CD14-positive monocyte (primary cell): ENCODE measurements at regions not wholly inside any gene's neighbourhood (a gene's known extent, or its start where the extent isn't known, plus 50 kb on each side); places are given as distances from the start of the nearest gene placed in this dataset.

Source experiments
- DNase-seq, 3 donors: peaks; one replicate each; pipeline ENCODE4 v3.0.0-alpha.2; 2011 to 2022
- H2AFZ ChIP-seq: 2 replicates; pipeline ENCODE4 v1.6.0; 2012; ENCODE audit warnings: mild to moderate bottlenecking, low read depth, low read length, inconsistent platforms; ENCODE audit not compliant: insufficient read depth, poor library complexity, severe bottlenecking
- H3K27ac ChIP-seq, 2 donors: 1 replicate in 1 of 2; 2 replicates in 1 of 2; pipeline ENCODE4 v1.5.1; 2012 to 2013; ENCODE audit warnings: low read length in 2 of 2, control low read depth in 1 of 2, inconsistent platforms in 1 of 2, low read depth in 1 of 2, mild to moderate bottlenecking in 1 of 2
- H3K27me3 ChIP-seq, 2 donors: one replicate each; pipeline versions ENCODE4 v1.6.0 to v1.6.1; 2011 to 2013; ENCODE audit warnings: low read length in 2 of 2; ENCODE audit not compliant: control insufficient read depth in 2 of 2, insufficient read depth in 2 of 2
- H3K36me3 ChIP-seq, 2 donors: replicated peaks in 1 of 2; 1 replicate in 1 of 2; 2 replicates in 1 of 2; pipeline versions ENCODE4 v1.5.1 to v1.6.1; 2012 to 2013; ENCODE audit warnings: low read length in 2 of 2, control low read depth in 1 of 2, inconsistent platforms in 1 of 2, mild to moderate bottlenecking in 1 of 2; ENCODE audit not compliant: insufficient read depth in 2 of 2, control insufficient read depth in 1 of 2
- H3K4me1 ChIP-seq, 2 donors: 1 replicate in 1 of 2; 2 replicates in 1 of 2; pipeline versions ENCODE4 v1.5.1 to v1.6.1; 2012 to 2013; ENCODE audit warnings: low read length in 2 of 2, control low read depth in 1 of 2, inconsistent platforms in 1 of 2, mild to moderate bottlenecking in 1 of 2, moderate library complexity in 1 of 2; ENCODE audit not compliant: insufficient read depth in 2 of 2, control insufficient read depth in 1 of 2
- H3K4me2 ChIP-seq: replicated peaks from 2 replicates; pipeline ENCODE3; 2012; ENCODE audit warnings: low read length, moderate library complexity, mild to moderate bottlenecking; ENCODE audit not compliant: poor library complexity, severe bottlenecking; ENCODE audit errors: extremely low read depth
- H3K4me3 ChIP-seq, 3 experiments: fragments of 200-600 bp in 1 of 3; sonication (generic) in 1 of 3; replicated peaks in 1 of 3; 1 replicate in 2 of 3; 2 replicates in 1 of 3; pipeline ENCODE4 v1.5.1; 2011 to 2013; ENCODE audit warnings: low read length in 3 of 3, mild to moderate bottlenecking in 3 of 3, control low read depth in 2 of 3, low read depth in 2 of 3, inconsistent platforms in 1 of 3, moderate library complexity in 1 of 3
- H3K79me2 ChIP-seq: 2 replicates; pipeline ENCODE4 v1.6.0; 2012; ENCODE audit warnings: mild to moderate bottlenecking, control low read depth, inconsistent platforms, low read length, moderate library complexity; ENCODE audit not compliant: insufficient read depth
- H3K9ac ChIP-seq: 2 replicates; pipeline ENCODE4 v1.6.0; 2017; ENCODE audit warnings: low read length, mild to moderate bottlenecking; ENCODE audit not compliant: insufficient read depth, poor library complexity, severe bottlenecking
- H3K9me3 ChIP-seq, 2 donors: replicated peaks in 1 of 2; 1 replicate in 1 of 2; 2 replicates in 1 of 2; pipeline versions ENCODE4 v1.5.1 to v1.6.1; 2012 to 2013; ENCODE audit warnings: low read length in 2 of 2, control low read depth in 1 of 2; ENCODE audit not compliant: control insufficient read depth in 1 of 2, insufficient read depth in 1 of 2
- H4K20me1 ChIP-seq: 2 replicates; pipeline ENCODE4 v1.6.0; 2012; ENCODE audit warnings: mild to moderate bottlenecking, low read length, control low read depth, moderate library complexity; ENCODE audit not compliant: insufficient read depth
- H3K27ac Mint-ChIP-seq, 7 donors: one replicate each; pipeline ENCODE4 v1.8.0; 2020; ENCODE audit warnings: mild to moderate bottlenecking in 7 of 7, mixed read lengths in 7 of 7, moderate library complexity in 6 of 7, inconsistent platforms in 2 of 7
- H3K27me3 Mint-ChIP-seq, 3 donors: one replicate each; pipeline ENCODE4 v1.8.0; 2021 to 2022; ENCODE audit warnings: low read depth in 3 of 3, mild to moderate bottlenecking in 3 of 3, mixed read lengths in 3 of 3, moderate library complexity in 3 of 3, inconsistent platforms in 1 of 3
- H3K36me3 Mint-ChIP-seq, 2 donors: one replicate each; pipeline ENCODE4 v1.8.0; 2020; ENCODE audit warnings: mixed read lengths in 2 of 2, inconsistent platforms in 1 of 2, mild to moderate bottlenecking in 1 of 2
- H3K4me1 Mint-ChIP-seq: one replicate; pipeline ENCODE4 v1.8.0; 2020; ENCODE audit warnings: mild to moderate bottlenecking, mixed read lengths
- H3K4me3 Mint-ChIP-seq, 2 donors: one replicate each; pipeline ENCODE4 v1.8.0; 2020; ENCODE audit warnings: mild to moderate bottlenecking in 2 of 2, mixed read lengths in 2 of 2, moderate library complexity in 1 of 2
- H3K9me3 Mint-ChIP-seq, 7 donors: one replicate each; pipeline ENCODE4 v1.8.0; 2020 to 2022; ENCODE audit warnings: mixed read lengths in 7 of 7, mild to moderate bottlenecking in 6 of 7, moderate library complexity in 6 of 7, inconsistent platforms in 2 of 7
- WGBS: methylation state at CpG from one replicate; pipeline ENCODE4 v1.1.5; 2013; ENCODE audit warnings: missing lambda C conversion rate; ENCODE audit not compliant: insufficient coverage; 5-methylcytosine and 5-hydroxymethylcytosine counted together
- intact Hi-C, 2 donors: fragments of 100-400 bp; cut with micrococcal nuclease; formaldehyde crosslinking; loops; one replicate each; pipeline versions ENCODE4 v1.15.0 to v1.15.1; 2023
- TF ChIP-seq, protein P1 (sequence below): fragments of 200-600 bp; IDR thresholded peaks from one replicate; pipeline ENCODE4 v1.8.0; 2022; ENCODE audit warnings: antibody characterized with exemption, mild to moderate bottlenecking

DNA sequence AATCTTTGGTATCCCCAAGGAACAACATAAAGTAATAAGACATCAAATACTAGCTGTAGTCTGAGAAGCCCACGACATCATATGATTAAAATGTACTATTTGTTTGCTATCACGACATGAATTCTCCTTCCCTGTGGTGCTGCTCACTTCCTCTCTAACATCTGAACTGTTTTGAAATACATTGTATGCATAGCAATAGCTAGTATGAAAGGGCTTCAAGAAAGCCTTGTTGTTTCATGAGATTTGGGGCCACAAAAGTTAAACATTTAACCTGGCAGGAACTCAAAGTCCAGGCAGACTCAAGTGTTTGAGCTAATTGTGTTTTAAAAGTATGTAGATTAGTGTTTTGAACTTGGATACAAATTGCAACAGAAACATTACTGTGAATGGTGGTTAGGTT lies 237.4 kb upstream of the PTGER4 start:
- Mint-ChIP-seq H3K4me3 (no peak overlapping the region), H3K4me1 (peaks cover 15% of the 10 kb centered on the region), H3K27ac (peak overlapping the region in 3 of 7 donors; percentile 1 to 8 (median 8)), H3K9me3 (peaks cover 8 to 28% (median 20%) of the 10 kb centered on the region in 7 donors), H3K27me3 (no peaks in the 10 kb centered on the region), H3K36me3 (peaks cover 2 to 4% of the 10 kb centered on the region in 2 donors)
- no peak overlapping the region for H2AFZ ChIP-seq
- no peaks in the 10 kb centered on the region for H3K27me3 ChIP-seq
- DNase-seq: peak in 2 of 3 donors; percentile 25 to 30
- no peaks in the 10 kb centered on the region for H3K79me2 ChIP-seq
- no peak overlapping the region for H3K9ac ChIP-seq
- no peak overlapping the region for H3K4me3 ChIP-seq
- H3K36me3 ChIP-seq: no peaks in the 10 kb centered on the region
- H3K4me1 ChIP-seq: peaks cover 10 to 11% of the 10 kb centered on the region in 2 donors
- H3K4me2 ChIP-seq: no peak overlapping the region
- peaks cover 10% of the 10 kb centered on the region in 2 donors for H3K9me3 ChIP-seq
- no peaks in the 10 kb centered on the region for H4K20me1 ChIP-seq
- no peak overlapping the region for H3K27ac ChIP-seq
- TF ChIP-seq, protein P1, sequence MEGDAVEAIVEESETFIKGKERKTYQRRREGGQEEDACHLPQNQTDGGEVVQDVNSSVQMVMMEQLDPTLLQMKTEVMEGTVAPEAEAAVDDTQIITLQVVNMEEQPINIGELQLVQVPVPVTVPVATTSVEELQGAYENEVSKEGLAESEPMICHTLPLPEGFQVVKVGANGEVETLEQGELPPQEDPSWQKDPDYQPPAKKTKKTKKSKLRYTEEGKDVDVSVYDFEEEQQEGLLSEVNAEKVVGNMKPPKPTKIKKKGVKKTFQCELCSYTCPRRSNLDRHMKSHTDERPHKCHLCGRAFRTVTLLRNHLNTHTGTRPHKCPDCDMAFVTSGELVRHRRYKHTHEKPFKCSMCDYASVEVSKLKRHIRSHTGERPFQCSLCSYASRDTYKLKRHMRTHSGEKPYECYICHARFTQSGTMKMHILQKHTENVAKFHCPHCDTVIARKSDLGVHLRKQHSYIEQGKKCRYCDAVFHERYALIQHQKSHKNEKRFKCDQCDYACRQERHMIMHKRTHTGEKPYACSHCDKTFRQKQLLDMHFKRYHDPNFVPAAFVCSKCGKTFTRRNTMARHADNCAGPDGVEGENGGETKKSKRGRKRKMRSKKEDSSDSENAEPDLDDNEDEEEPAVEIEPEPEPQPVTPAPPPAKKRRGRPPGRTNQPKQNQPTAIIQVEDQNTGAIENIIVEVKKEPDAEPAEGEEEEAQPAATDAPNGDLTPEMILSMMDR: no peak
- WGBS: no CpG with 5 or more reads among the region's 2 CpGs
- intact Hi-C loops: no loop called here

DNA sequence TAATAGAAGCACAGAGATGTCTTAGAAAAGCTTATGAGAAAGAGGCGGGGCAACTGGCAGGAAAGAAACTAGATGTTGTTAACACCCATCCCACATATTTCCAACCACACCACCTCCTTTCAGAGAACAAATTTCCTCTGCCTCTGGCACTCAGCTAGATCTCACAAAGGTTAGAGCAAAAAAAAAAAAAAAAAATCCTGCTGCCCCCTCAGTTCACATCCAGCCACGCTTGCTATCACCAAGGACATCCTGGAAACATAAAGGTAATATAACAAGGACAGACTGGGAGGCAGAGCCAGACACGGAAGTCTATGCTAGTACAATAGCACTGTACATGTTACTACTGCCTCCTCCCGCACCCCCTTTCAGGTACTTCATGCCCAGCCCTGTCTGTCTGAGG lies 238.0 kb upstream of the PTGER4 start:
- H3K4me1 ChIP-seq: peaks cover 16 to 17% of the 10 kb centered on the region in 2 donors
- Mint-ChIP-seq H3K4me1 (peaks cover 21% of the 10 kb centered on the region), H3K27me3 (no peaks in the 10 kb centered on the region), H3K9me3 (peaks cover 8 to 26% (median 20%) of the 10 kb centered on the region in 7 donors), H3K4me3 (no peak overlapping the region), H3K27ac (no peak overlapping the region), H3K36me3 (peaks cover 2 to 4% of the 10 kb centered on the region in 2 donors)
- H2AFZ ChIP-seq: no peak overlapping the region
- no peaks in the 10 kb centered on the region for H3K36me3 ChIP-seq
- H3K27me3 ChIP-seq: no peaks in the 10 kb centered on the region
- no peaks in the 10 kb centered on the region for H4K20me1 ChIP-seq
- H3K4me2 ChIP-seq: no peak overlapping the region
- intact Hi-C loops: no loop called here
- TF ChIP-seq, protein P1: no peak
- no peaks in the 10 kb centered on the region for H3K79me2 ChIP-seq
- H3K27ac ChIP-seq: no peak overlapping the region
- DNase-seq: no peak
- no peak overlapping the region for H3K9ac ChIP-seq
- peaks cover 10% of the 10 kb centered on the region in 2 donors for H3K9me3 ChIP-seq
- WGBS: 83% methylated on average over 1 of the region's 4 CpGs
- H3K4me3 ChIP-seq: no peak overlapping the region
